ENCODE measurements at regions not wholly inside any gene's neighbourhood (a gene's known extent, or its start where the extent isn't known, plus 50 kb on each side); places are given as distances from the start of the nearest gene placed in this dataset.
"Not testable (repeated sequence)": the region's sequence is repeated elsewhere in the genome, so short reads cannot be mapped to it uniquely, and the experiment has no call there.

DNA sequence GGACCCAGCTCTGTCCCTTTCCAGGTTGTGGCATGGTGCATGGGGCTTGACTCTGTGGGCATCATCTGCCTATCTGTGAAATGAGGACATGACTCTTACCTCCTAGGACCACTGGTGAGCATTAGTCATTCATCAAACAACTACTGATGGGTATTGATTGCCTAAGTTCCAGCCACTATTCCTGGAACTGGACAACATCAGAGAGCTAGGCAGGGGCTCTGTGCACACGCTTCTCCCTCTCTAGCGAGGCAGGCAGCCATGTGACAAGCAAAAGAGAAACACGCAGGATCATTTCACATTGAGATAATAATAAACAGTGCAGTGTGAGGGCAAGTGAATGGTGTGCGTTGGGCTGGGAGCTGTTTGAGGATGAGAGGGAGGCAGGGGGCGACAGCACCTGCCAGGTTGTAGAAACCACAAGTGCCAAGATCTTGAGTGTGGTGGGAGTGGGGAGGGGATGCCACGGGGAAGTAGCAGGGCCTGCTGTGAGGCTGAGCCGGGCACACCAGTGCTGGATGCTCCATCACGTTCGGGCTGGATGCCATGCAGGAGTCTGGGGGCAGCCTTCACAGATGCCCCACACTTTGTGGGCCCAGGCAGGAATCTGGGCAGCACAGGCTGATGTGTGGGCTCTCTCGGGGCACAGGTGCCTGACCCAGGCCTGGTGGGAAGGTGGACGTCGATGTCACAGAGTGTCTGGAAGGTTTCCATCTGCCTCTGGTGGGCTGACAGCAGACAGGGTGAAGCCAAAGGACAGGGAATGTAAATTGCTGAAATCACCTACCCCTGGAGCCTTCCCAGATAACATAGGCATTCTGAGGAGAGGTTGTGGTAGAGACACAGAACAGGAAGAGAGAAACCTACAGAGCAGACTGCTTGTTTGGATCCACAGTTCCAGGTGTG is 405.5 kb downstream of the RPS24 start:
- in situ Hi-C loops (cut with HindIII; ENCODE audit: low pct_ligation_motif_present, low pct_unique_long_range_greater_than_20kb, low sequenced_read_pairs): no loop called here
- no peak for DNase-seq

DNA sequence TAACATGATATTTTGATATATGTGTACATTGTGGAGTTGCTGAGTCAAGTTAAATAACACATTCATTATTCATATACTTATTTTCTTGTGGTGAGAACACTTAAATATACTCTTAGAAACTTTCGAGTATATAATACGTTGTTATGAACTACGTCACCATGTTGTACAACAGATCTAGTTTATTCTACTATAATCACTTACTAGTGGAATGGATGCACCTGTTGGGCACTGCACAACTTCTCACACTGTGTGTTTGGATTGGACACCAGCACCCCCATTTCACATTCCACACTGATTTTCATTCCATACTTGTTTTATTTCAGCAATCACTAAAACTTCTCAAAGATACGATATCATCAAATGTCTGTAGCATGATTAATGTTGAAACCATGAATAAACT is 407.3 kb downstream of the RPS24 start:
- no peak for DNase-seq
- in situ Hi-C loops (cut with HindIII; ENCODE audit: low pct_ligation_motif_present, low pct_unique_long_range_greater_than_20kb, low sequenced_read_pairs): no loop called here

DNA sequence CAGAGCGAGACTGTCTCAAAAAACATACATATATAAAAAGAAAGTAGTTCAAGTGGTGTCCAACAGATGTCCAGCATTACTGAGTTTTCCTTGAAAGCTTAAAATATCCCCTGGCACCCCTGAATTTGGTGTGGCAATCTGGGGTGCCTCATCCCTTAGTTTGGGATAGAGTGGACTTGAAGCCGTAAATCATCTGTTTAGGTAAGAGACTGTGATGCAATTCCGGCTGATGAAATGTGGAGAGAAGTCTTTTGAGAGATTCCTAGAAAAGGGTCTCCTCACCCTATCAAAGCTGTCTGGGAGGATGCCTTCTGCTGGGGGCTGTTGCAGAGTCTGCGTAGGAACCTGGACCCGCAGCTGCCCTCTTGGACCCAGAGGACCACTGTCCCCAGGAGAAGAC is 408.0 kb downstream of the RPS24 start:
- in situ Hi-C loops (cut with HindIII; ENCODE audit: low pct_ligation_motif_present, low pct_unique_long_range_greater_than_20kb, low sequenced_read_pairs): no loop called here
- DNase-seq: no peak

DNA sequence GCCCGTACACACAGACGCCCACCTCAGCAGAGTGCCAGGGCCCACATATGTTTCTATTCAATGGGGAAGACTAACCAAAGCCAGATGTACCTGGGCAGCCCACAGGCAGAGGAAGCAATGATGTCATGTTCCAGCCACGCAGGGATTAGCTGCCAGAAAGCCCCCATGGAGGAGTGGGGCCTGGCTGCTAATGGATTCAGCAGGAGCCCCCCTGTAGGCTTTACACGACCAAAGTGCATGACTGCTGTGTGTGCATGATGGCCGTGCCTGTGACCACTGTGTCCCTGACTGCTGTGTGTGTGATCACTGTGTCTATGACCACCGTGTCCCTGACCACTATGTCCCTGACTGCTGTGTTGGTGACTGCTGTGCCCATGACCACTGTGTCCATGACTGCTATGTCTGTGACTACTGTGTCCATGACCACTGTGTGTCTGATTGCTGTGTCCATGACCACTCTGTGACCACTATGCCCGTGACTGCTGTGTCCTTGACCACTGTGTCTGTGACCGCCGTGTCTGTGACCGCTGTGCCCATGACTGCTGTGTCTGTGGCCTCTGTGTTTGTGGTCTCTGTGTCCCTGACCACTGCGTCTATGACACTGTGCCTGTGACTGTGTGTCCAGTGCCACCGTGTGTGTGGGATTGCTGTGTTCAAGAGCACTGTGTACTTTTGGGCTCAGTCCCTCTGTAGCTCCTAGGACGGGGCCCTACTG is 409.3 kb downstream of the RPS24 start:
- in situ Hi-C loops (cut with HindIII; ENCODE audit: low pct_ligation_motif_present, low pct_unique_long_range_greater_than_20kb, low sequenced_read_pairs): no loop called here
- no peak for DNase-seq

DNA sequence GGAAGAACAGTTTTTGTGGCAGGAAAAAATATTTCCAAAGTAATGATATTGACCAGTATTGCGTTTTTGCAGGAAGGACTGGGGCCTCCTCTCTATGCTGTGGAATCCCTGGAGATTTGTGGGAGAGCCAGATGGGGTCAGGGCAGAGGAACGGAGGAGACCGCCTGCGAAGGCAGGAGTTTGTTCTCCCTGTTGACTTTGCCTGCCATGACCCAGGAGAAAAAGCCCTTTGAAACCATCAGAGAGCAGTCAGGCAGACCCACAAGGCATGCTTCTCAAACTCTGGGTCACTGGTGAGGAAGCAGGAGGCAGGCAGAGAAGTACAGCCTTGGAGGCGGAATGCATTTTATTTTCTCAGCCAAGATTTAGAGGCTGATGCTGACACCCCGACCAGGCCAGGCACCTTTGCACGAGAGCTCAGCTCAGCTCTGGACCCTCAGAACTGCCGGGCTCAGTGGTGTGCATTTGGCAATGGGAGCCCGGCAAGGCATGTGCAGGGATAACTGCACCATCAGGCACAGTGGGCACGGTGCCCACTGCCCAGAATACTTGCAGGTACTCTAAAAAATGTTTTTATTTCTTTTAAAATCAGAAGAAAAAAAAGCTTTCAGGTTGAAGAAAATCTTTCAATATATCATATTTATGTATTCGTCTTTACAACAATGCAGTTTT is 410.4 kb downstream of the RPS24 start:
- no peak for DNase-seq
- in situ Hi-C loops (cut with HindIII; ENCODE audit: low pct_ligation_motif_present, low pct_unique_long_range_greater_than_20kb, low sequenced_read_pairs): no loop called here

DNA sequence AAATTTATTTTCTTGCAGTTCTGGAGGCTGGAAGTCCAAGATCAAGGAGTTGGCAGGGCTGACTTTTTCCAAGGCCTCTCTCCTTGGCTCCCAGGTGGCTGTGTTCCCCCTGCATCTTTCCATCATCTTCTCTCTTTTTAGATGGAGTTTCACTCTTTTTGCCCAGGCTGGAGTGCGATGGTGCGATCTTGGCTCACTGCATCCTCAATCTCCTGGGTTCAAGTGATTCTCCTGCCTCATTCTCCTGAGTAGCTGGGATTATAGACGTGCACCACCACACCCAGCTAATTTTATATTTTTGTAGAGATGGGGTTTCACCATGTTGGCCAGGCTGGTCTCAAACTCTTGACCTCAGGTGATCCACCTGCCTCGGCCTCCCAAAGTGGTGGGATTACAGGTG is 411.1 kb downstream of the RPS24 start:
- DNase-seq; in situ Hi-C loops (cut with HindIII; ENCODE audit: low pct_ligation_motif_present, low pct_unique_long_range_greater_than_20kb, low sequenced_read_pairs): not testable (repeated sequence)

DNA sequence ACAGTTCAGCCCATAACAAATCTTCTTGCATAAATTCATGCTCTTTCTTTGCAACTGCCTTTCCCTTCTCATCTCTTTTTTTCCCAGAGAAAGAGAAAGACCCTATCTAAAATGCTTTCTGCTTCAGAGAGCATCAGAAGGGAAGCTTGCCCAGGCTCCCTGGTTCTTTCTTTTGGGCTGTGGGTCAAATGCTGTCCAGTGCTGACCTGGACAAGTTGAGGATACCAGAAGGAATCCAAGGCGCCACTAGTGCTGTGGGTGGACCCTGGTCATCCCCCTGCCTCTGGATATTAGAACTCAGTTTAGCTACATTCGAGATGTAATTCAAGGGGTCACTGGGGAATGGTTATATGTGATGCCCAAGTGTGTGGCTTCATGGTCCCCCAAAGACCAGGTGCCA is 411.6 kb downstream of the RPS24 start:
- in situ Hi-C loops (cut with HindIII; ENCODE audit: low pct_ligation_motif_present, low pct_unique_long_range_greater_than_20kb, low sequenced_read_pairs): no loop called here
- DNase-seq: no peak

DNA sequence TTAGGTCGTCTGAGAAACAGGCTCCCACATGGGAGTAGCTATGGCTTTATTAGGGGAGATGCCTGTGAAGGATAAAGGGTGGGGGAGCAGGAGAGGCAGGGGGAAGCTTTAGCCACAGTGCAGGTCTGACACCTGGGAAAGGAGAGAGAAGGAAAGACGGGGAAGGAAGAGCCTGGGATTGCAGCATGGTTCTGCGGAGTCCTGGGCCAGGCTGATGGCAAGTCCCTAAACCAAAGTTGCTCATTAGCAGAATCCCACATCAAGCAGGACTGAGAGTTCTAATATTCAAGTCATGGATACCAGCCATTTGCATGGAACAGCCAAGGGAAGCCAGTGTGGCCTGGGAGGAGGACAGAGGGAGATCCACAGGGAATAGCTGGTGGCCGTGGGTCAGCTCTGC is 414.8 kb downstream of the RPS24 start:
- no peak for DNase-seq
- in situ Hi-C loops (cut with HindIII; ENCODE audit: low pct_ligation_motif_present, low pct_unique_long_range_greater_than_20kb, low sequenced_read_pairs): no loop called here

DNA sequence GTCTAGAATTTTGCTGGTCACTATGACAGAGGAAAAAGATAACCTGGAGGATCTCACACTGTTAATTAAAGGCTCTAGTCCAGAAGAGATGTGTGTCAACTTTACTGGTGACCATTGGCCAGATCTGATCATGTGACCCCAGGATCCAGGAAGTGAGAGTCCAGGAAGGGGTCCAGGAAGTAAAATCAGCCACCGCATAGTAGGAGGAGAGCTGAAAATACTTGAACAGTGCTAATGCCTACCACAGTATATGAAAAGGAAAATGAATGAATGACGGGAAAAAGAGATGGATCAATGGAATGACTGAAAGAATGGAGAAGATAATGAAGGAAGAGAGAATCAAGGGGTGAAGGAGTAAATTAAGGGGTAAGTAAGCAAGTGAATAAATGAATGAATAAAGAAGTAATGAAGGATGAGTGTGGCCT is 415.3 kb downstream of the RPS24 start:
- no peak for DNase-seq
- in situ Hi-C loops (cut with HindIII; ENCODE audit: low pct_ligation_motif_present, low pct_unique_long_range_greater_than_20kb, low sequenced_read_pairs): no loop called here

DNA sequence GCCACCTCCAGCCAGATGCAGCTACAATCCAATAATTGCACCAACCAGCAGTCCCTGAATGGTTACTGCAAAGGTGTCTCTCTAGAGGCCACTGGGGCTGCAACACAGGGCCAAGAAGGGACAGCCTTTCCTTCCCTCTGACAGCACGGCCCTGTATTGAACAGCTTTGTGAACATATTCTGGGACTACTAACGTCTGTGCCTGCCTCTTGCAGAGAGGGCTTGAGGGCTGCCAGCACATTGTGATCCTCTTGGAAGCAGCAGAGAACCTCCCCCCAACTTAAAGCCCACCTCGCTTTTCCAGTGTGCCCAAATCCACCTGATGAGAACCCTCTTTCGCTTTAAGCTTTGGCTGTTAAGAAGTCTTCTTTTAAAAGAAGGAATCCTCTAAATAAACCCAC is 415.9 kb downstream of the RPS24 start:
- no peak for DNase-seq
- in situ Hi-C loops (cut with HindIII; ENCODE audit: low pct_ligation_motif_present, low pct_unique_long_range_greater_than_20kb, low sequenced_read_pairs): no loop called here

DNA sequence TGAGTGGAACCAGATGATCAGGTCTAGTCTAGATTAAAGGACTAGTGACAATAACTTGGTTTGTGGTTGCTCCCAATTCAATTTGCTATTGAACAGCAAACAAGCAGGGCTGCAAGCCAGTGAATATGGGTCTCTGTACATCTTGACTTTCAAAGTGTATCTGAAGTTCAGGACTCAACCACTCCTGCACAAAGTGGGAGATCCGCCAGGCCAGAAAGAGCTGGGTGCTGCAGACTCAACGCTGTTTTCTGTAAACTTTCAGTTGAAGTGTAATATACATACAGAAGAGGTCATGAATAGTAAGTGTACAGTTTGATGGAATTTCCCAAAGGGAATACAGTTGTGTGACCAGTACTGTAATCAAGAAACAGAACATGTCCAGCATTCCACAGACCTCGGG is 416.6 kb downstream of the RPS24 start:
- in situ Hi-C loops (cut with HindIII; ENCODE audit: low pct_ligation_motif_present, low pct_unique_long_range_greater_than_20kb, low sequenced_read_pairs): no loop called here
- DNase-seq: no peak

DNA sequence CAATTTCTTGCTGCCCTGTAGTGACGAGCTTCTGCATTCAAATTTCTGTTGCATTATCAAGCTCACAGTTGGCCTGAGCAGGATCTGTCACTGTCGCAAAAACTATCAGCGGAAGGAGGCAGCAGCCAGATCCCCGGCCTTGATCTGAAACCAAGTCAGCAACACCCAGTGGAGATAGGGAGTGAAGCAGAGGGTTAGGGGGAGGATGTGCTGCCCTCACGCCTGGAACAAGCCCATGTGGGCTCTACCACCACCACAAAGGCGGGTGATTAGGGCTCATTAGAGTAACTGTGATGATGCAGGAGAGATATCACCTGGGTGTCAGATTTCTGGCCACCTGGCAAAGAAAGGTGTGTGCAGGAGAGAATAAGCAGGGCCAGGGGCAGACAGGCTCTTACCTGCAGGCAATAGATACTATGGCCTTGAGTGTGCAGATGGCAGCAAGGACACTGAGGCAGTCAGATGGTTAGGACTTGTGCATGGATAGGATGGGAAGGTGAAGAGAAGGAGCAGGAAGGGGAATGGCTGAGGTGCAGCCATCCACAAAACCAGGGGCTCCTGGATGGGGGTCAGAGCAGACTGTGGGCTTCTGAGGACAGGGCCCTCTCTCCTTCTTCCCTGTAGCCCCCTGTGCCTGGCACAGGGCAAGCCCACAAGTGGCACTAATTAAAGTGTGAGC is 417.3 kb downstream of the RPS24 start:
- no peak for DNase-seq

DNA sequence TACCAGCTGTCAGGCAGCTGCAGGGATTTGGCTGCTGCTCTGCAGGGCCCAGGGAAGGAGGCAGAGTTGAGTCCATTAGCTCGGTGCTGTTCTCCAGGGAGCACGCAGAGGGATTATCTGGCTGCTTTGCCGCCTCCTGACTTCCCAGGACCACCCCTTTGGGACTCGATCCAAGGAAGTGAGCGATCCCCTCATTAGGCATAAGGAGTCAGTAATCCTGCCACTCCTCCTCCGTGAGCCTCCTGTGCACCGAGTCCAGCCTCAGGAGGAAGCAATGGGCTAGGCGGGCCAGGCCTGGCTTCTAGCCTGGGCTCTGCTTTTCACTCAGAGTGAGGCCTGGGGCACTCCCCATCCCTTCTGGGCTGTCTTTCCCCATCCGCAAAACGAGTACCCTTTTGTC is 417.9 kb downstream of the RPS24 start:
- in situ Hi-C loops (cut with HindIII; ENCODE audit: low pct_ligation_motif_present, low pct_unique_long_range_greater_than_20kb, low sequenced_read_pairs): no loop called here
- no peak for DNase-seq

More for the DNA sequence above, 417.3 kb downstream of the RPS24 start:
- in situ Hi-C loops (cut with HindIII; ENCODE audit: low pct_ligation_motif_present, low pct_unique_long_range_greater_than_20kb, low sequenced_read_pairs): no loop called here

DNA sequence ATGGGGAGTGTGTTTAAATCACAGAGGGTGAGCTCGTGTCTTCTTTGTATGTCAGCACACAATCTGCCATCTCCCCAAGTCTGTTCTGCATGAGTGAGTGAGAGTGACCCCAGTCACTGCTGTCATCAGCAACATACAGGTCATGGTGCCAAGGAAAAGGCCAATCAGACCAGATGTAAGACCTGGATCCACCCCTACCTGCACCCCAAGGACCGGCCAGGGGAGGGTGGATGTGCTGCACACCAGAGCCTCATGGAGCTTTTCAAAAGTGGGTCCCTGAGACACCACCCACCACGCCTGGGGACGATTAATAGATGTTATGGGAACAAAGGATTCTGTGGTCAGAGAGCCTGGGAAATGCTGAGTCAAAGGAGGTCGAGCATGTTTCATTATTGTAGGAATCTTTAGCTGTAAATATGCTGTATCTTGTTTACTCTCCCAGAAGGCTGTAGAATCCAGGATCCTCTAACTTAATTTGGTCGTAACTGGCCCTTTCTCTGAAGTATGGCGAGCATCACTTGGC is 420.5 kb downstream of the RPS24 start:
- no peak for DNase-seq
- in situ Hi-C loops (cut with HindIII; ENCODE audit: low pct_ligation_motif_present, low pct_unique_long_range_greater_than_20kb, low sequenced_read_pairs): no loop called here

DNA sequence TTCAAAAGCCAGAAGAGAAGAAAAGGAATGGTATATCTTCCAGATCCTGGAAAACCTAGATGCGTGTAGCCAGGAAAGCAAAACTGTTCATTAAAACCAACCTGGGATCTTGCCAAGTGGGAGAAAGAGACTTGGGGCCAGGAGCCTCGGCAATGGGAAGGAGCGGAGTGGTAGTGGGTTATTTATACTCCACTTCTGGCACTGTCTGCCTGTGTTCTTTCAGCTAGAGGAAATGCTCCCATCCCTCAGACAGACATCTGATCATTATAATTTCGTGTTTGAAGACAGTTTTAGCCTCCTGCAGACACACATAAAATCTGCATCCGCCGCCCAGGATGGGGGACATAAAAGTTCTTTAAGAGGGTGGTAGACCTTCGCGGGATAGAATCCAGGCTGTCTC is 421.6 kb downstream of the RPS24 start:
- no peak for DNase-seq
- in situ Hi-C loops (cut with HindIII; ENCODE audit: low pct_ligation_motif_present, low pct_unique_long_range_greater_than_20kb, low sequenced_read_pairs): no loop called here

DNA sequence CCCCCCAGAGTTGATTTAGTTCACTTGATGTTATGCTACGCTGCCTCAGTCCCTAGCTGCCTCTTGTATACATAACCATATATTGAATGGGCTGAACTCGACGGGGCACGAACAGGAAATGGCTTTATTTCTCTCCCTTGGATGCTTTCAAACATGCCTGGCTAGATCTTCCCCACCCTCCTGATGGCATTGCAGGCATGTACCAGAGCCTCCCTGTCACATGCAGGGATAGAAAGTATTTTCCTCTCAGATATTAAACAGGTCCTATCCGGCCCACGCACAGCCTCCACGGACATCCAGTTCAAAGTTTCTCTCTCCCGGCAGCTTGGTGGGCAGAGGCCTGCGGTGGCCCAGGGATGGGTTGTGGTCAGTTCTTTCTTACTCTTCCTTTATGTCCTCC is 422.1 kb downstream of the RPS24 start:
- in situ Hi-C loops (cut with HindIII; ENCODE audit: low pct_ligation_motif_present, low pct_unique_long_range_greater_than_20kb, low sequenced_read_pairs): no loop called here
- no peak for DNase-seq

DNA sequence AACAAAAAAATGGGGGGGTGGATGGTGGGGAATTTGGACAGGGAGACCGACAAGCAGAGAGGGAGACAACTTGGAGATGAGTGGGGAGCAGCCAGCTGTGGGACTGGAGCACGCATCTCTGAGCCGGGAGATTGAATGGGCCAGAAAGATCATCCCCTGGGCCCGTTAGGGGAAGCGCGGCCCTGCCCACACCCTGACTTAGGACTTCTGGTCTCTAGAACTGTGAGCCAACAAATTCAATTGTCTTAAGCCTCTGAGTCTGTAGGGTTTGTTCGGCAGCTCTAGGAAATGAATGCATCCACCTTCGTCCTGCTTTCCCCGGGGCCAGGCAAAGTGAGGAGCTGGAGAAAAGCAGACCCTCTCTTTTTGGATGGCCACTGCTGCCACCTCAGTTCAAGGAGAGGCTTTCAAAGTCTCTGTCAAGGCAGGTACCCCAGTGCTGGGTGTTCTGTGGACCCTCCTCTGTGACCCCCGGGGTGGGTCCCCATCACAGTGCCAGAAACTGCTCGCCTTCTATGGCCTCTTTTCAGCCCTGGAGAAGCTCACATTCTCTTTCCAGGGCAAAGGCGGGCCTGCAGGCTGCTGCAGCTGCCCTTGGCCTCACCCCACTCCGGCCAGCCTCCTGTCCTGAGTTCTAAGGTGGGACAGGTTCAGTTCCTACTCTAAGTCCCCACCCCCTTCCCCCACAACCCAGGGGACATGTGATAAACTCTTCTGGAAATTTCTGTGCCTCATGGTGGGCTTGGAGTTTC is 423.2 kb downstream of the RPS24 start:
- in situ Hi-C loops (cut with HindIII; ENCODE audit: low pct_ligation_motif_present, low pct_unique_long_range_greater_than_20kb, low sequenced_read_pairs): no loop called here
- DNase-seq: no peak
